ENCODE measurements at regions not wholly inside any gene's neighbourhood (a gene's known extent, or its start where the extent isn't known, plus 50 kb on each side); places are given as distances from the start of the nearest gene placed in this dataset.

GRCh38 chr2:226358688-226359087 is 440.9 kb downstream of the IRS1 start:
- Histone ChIP-seq H3K27me3 (ENCODE audit: control insufficient read depth in 3 of 3, insufficient read depth in 3 of 3, low read length in 2 of 3) (no peaks in the 10 kb centered on the region), H3K9me3 (ENCODE audit: control insufficient read depth in 4 of 4, insufficient read depth in 3 of 4, low read length in 3 of 4) (no peaks in the 10 kb centered on the region), H3K27ac (ENCODE audit: low read depth in 1 of 2, low read length in 1 of 2) (no peak overlapping the region), H3K36me3 (ENCODE audit: control insufficient read depth in 4 of 4, insufficient read depth in 4 of 4, low read length in 4 of 4) (no peaks in the 10 kb centered on the region), H3K4me1 (ENCODE audit: control insufficient read depth in 5 of 5, insufficient read depth in 5 of 5, low read length in 5 of 5) (peaks cover 0 to 15% (median 5%) of the 10 kb centered on the region in 5 donors), H3K4me3 (no peak overlapping the region), H3K9ac (ENCODE audit: insufficient read depth in 1 of 2, low read length in 2 of 2) (no peak overlapping the region)
- no peak for ATAC-seq (ENCODE audit: insufficient read depth, low FRiP score)
- peak in 1 of 3 donors; percentile 24 for DNase-seq
- WGBS, 2 donors: 63 to 72% methylated on average over 5 of the region's 5 CpGs
- TF ChIP-seq, protein P1, sequence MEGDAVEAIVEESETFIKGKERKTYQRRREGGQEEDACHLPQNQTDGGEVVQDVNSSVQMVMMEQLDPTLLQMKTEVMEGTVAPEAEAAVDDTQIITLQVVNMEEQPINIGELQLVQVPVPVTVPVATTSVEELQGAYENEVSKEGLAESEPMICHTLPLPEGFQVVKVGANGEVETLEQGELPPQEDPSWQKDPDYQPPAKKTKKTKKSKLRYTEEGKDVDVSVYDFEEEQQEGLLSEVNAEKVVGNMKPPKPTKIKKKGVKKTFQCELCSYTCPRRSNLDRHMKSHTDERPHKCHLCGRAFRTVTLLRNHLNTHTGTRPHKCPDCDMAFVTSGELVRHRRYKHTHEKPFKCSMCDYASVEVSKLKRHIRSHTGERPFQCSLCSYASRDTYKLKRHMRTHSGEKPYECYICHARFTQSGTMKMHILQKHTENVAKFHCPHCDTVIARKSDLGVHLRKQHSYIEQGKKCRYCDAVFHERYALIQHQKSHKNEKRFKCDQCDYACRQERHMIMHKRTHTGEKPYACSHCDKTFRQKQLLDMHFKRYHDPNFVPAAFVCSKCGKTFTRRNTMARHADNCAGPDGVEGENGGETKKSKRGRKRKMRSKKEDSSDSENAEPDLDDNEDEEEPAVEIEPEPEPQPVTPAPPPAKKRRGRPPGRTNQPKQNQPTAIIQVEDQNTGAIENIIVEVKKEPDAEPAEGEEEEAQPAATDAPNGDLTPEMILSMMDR (IDR thresholded peaks at IDR 0.05; ENCODE audit: control extremely low read depth, extremely low read depth): no peak

GRCh38 chr2:226357816-226358215 is 441.8 kb downstream of the IRS1 start:
- DNase-seq: no peak
- 90% methylated on average over 5 of the region's 5 CpGs for WGBS, 2 donors
- ATAC-seq (ENCODE audit: insufficient read depth, low FRiP score): no peak
- Histone ChIP-seq H3K4me3 (no peak overlapping the region), H3K27ac (ENCODE audit: low read depth in 1 of 2, low read length in 1 of 2) (no peak overlapping the region), H3K9ac (ENCODE audit: insufficient read depth in 1 of 2, low read length in 2 of 2) (no peak overlapping the region), H3K36me3 (ENCODE audit: control insufficient read depth in 4 of 4, insufficient read depth in 4 of 4, low read length in 4 of 4) (no peaks in the 10 kb centered on the region), H3K4me1 (ENCODE audit: control insufficient read depth in 5 of 5, insufficient read depth in 5 of 5, low read length in 5 of 5) (peaks cover 0 to 17% (median 6%) of the 10 kb centered on the region in 5 donors), H3K27me3 (ENCODE audit: control insufficient read depth in 3 of 3, insufficient read depth in 3 of 3, low read length in 2 of 3) (no peaks in the 10 kb centered on the region), H3K9me3 (ENCODE audit: control insufficient read depth in 4 of 4, insufficient read depth in 3 of 4, low read length in 3 of 4) (no peaks in the 10 kb centered on the region)
- TF ChIP-seq, protein P1 (IDR thresholded peaks at IDR 0.05; ENCODE audit: control extremely low read depth, extremely low read depth): no peak

DNA sequence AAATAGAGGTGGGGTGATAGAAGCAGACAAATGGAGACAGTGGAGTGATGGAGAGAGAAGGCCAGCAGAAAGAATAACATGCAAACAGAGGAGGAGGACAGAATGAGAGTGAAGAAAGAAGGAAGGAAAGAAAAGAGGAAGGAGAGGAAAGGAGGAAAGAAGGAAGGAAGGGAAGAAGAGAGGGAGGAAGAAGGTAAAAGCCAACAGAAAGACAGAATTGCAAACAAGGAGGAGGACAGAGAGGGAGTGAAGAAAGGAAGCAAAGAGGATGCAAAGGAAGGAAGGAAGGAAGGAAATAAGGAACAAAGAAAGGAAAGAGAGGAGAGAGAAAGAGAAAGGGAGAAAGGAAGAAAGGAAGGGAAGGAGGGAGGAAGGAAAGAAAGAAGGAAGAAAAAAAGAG is 444.0 kb downstream of the IRS1 start:
- H3K27me3 ChIP-seq (ENCODE audit: control insufficient read depth in 3 of 3, insufficient read depth in 3 of 3, low read length in 2 of 3): no peaks in the 10 kb centered on the region
- peaks cover 0 to 17% (median 6%) of the 10 kb centered on the region in 5 donors for H3K4me1 ChIP-seq (ENCODE audit: control insufficient read depth in 5 of 5, insufficient read depth in 5 of 5, low read length in 5 of 5)
- ATAC-seq (ENCODE audit: insufficient read depth, low FRiP score) (no peak), DNase-seq (no peak)
- H3K36me3 ChIP-seq (ENCODE audit: control insufficient read depth in 4 of 4, insufficient read depth in 4 of 4, low read length in 4 of 4): no peaks in the 10 kb centered on the region
- no peak overlapping the region for H3K9ac ChIP-seq (ENCODE audit: insufficient read depth in 1 of 2, low read length in 2 of 2)
- no peak overlapping the region for H3K4me3 ChIP-seq
- H3K9me3 ChIP-seq (ENCODE audit: control insufficient read depth in 4 of 4, insufficient read depth in 3 of 4, low read length in 3 of 4): no peaks in the 10 kb centered on the region
- TF ChIP-seq, protein P1 (IDR thresholded peaks at IDR 0.05; ENCODE audit: control extremely low read depth, extremely low read depth): no peak
- H3K27ac ChIP-seq (ENCODE audit: low read depth in 1 of 2, low read length in 1 of 2): no peak overlapping the region

DNA sequence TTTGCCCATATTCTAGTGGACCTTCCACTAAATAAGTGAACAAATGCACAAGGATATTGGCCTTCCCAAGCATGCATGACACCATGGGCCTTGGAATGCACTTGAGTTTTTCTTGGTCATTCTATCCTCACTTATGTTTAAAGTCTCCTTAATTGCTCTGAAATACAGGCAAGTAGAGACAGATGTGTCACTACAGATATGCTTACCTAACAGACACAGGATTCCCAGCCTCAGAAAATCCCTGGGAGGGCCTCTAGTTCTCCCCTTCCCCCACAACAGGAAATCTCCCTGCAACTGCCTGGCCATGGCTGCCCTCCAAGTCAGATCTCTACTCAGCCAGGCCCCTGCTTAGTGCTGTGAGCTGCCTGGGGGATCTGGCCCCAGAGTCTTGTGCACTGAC is 445.2 kb downstream of the IRS1 start:
- TF ChIP-seq, protein P1 (IDR thresholded peaks at IDR 0.05; ENCODE audit: control extremely low read depth, extremely low read depth): no peak
- DNase-seq (peak in 2 of 3 donors; percentile 23 to 58), ATAC-seq (ENCODE audit: insufficient read depth, low FRiP score) (no peak)

More for the DNA sequence above, 445.2 kb downstream of the IRS1 start:
- no peaks in the 10 kb centered on the region for H3K36me3 ChIP-seq (ENCODE audit: control insufficient read depth in 4 of 4, insufficient read depth in 4 of 4, low read length in 4 of 4)
- H3K9ac ChIP-seq (ENCODE audit: insufficient read depth in 1 of 2, low read length in 2 of 2): no peak overlapping the region
- H3K9me3 ChIP-seq (ENCODE audit: control insufficient read depth in 4 of 4, insufficient read depth in 3 of 4, low read length in 3 of 4): no peaks in the 10 kb centered on the region
- H3K27me3 ChIP-seq (ENCODE audit: control insufficient read depth in 3 of 3, insufficient read depth in 3 of 3, low read length in 2 of 3): no peaks in the 10 kb centered on the region
- H3K27ac ChIP-seq (ENCODE audit: low read depth in 1 of 2, low read length in 1 of 2): peak overlapping the region in 1 of 2 donors; percentile 37
- no peak overlapping the region for H3K4me3 ChIP-seq
- peaks cover 0 to 14% (median 6%) of the 10 kb centered on the region in 5 donors for H3K4me1 ChIP-seq (ENCODE audit: control insufficient read depth in 5 of 5, insufficient read depth in 5 of 5, low read length in 5 of 5)

Data from lung (tissue), 11 donors.